T-helper 1 cell (primary cell): ENCODE measurements at regions not wholly inside any gene's neighbourhood (a gene's known extent, or its start where the extent isn't known, plus 50 kb on each side); places are given as distances from the start of the nearest gene placed in this dataset.

Experiments
- DNase-seq, 5 donors: peaks; one replicate each; pipeline ENCODE4 v3.0.0-alpha.2; 2012 to 2020

DNA sequence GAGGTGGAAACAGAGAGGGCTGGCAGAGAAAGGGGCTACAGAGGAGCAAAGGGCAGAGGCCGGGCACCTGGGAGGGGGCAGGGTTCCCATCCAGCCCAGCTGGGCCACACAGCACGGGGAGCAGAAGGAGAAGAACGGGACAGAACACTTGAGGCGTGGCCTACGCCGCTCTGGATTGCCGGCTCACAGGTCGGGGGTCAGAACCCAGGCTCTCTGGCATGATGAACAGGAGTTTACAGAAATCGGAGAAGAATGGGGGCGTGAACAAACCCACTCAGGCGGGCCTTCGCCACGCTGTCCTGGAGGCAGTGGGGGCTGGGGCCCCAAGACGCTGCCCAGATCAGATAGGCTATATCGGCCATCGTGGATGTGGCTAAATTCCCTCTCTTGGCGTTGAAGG is 362.2 kb upstream of the SHH start:
- no peak for DNase-seq

DNA sequence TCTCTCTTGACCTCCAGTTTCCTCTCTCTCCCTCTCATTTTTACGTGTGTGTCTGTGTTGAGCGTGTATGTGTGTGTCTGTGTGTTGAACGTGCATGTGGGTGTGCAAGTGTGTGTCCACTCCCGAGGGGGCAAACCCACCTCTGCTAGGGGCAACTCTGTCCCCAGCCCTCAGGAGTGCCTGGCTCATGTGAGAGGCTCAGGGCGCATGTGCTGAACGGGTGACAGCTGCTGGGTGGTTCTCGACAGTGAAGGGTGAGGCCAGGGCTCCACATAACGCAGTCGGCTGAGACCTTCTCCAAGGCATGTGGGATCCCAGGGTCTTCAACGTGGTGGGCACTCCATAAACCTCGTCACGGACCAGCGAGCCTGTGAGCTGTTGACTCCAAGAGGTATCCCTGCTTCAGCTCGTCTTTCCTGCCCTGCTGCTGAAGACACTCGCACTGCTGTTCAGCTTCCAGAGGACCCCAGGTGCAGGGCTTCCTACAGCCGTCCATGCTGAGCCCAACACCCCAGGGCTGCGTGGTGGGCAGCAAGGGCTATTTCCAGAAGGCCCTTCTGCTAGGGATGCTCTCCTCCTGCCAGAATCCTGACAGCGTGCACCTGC is 361.6 kb upstream of the SHH start:
- DNase-seq, result no peak

DNA sequence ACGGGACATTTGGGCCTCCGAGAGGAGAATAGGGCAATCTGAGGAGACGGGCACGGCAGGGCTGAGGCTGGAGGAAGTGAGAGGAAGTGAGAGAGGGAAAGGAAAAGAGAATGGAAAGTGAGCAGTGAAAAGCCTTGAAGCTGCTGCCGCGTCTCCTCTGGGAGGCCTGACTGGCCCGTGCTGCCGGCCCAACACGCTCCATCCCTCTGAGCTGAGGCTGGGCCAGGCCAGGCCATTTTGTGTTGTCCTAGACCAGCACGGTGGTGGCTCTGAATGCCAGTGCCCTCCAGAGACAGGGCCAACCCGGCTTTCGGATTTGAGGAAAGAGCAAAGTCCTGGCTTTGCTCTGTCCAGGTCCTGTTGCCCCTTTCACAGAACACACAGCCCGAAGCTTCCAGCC is 361.1 kb upstream of the SHH start:
- DNase-seq, result no peak

DNA sequence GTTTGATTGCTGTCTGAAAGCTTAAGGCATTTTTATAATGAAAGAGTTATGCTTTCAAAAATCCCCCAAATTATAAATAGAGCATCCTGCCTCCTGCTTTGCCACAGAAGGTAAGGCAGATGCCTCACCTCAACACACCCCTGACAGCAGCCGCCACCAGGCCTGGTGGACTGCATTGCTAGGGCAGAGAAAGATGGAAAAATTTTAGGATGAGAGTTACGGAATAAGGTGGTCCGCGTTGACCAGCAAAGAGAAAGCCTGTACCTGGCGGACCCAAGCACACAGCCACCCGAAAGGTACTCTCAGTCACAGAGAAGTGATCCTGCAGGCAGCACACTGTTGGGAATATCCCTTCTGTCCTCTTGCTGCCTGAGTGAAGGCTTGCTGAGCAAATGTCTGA is 360.4 kb upstream of the SHH start:
- no peak for DNase-seq

DNA sequence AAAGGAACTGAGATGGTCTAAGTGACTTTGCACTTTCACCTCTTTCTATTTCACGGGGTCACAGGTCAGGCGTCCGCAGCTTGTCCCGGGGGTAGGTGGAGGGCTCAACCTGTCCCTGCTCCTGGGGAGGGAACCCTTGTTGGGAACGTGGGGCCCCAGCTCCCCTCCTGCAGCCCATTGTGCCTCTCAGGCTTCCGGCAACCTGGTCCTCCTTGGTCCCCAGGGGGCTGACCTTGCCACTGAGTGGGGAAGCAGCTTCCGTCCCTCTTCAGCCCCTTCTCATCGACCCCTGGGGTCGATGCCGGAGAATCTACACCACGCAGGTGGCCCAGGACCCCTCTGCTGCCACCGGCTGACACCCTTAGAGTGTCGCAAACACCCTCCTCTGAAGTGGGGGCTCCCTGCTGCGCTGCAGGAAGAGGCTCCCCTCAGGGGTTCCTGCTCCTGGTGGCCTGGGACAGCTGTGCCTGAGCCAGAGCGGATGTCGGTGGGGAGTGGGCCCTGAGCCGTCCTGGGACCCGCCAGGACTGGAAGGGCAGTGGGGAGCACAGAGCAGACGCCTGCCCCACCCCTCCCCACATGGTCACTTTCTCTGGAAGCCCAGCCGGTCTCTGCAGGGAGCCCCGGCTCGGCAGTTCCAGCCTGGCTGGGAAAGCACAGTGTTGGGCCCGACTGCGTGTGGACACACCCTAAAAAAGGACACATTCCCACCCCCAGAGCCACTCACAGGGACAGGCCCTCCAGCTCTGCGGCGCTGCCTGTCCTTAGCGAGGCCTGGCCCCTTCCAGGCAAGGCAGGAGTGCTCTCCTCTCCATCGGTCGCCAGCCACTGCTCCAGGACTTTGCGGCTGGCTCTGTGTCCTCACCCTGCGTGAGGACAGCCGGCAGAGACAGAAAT is 357.5 kb upstream of the SHH start:
- DNase-seq, result no peak

DNA sequence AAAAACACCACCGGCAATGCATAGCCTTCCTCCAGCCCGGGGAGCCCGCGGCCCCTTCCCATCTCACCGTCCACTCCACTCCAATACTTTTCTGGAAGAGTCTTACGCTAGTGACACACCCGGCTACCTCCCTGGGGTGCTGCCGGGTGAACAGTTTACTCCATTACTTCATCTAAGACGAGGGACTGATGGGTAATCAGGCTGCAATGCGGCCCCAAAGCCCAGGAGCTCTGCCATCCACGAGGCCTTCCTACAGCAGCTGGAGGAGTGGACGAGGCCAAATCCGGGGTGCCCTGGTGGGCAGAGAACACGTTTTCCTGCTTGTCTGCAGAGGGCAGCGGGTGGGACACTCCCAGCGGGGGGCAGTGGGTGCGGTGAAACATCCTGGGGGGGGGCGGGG is 356.2 kb upstream of the SHH start:
- no peak for DNase-seq

DNA sequence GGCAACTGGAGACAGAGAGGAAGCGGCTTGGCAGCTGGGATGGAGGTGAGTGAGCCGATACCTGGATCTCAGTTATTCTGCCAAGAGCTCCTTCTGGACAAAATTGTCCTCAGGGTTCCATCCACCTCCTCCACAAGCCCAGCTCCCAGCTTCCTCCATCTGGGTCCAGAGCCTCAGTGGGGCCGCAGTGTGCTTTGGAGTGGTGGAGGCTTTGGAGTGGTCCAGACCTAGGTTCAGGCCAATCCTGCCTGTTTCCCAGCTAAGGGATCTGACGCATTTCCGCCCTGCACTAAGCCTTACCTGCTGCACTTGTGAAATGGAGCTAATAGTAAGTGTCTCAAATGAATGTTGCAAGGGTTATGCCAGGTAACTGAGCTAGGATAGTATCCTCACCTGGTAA is 355.7 kb upstream of the SHH start:
- no peak for DNase-seq

DNA sequence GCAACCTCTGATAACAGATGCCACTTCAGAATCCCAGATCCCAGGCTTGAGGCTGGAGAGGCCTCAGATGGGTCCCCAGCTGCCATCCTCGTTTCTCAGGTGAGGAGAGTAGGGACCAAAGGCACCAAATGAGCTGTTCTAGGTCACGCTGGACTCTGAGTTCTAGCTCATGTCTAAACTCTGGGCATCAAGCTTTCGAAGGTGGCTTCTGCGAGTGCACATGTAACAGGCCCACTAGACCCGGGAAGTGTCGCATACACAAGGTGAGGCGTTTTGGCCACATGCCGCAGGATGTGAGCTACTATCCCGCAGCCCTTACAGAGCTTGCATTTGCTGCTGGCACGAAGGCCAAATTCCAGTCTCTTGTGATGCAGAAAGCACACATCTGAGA is 355.1 kb upstream of the SHH start:
- DNase-seq, result no peak

DNA sequence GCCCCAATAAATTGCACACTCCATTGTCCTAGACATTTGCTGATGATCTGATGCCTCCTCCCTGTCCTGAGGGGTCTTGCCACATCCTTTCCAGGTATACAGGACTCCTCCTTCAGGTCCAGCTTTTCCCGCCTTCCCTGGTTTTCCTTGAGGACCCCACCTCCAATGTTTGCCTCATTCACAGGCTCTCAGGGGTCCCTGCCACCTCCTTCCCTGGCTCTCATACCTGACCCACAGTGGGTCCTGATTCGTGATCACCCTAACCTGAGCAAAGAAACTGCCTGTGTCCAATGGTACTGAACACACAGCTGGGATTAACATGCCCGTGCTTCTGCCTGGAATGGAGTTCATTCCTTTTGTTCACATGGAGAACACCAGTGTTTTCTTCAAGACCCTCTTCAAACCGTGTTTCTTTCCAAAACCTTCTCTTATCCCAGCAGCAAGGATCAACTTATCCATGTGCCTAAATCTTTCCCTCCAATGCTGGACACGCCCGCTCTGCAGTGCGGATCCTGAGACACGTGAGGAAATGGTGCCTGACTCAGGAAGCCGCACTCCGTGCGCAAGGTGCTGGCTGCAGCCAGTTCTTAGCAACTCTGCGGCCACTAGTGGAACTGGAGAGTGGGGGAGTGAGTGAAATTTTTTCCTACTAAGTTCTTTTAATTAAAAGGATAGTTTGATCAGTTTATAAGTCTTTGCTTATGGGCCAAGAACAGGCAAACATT is 354.6 kb upstream of the SHH start:
- DNase-seq, result no peak

DNA sequence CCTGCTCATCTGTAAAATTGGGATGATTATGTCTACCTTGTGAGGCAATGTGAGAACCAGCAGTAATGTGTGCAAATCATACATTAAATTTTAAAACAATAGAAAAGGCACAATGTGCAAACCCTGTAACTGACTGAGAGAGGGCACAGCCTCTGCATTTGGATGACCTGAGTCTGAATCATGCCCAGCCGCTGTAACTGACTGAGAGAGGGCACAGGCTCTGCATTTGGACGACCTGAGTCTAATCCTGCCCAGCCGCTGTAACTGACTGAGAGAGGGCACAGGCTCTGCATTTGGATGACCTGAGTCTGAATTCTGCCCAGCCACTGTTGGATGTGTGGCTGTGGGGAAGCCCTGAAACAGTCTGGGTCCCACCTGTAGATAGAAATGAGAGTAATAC is 351.5 kb upstream of the SHH start:
- DNase-seq, result no peak

DNA sequence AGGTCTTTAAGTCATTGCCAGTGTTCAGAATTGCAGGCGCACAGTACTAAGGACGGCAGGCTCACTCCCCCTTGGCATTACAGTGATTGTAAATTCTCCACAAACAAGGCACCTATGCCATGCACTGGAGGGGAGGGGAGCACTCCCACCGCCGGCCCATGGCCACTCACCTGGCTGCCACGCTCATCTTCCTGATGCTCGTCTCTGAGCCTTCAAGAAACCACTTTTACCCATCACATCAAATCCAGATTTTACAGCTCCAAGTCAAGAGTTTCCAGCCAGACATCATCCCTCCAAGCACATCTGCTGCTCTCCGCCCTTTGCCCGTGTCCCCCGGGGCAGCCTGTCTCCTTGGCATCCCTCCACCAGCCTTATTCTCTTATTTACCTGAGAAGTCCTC is 350.2 kb upstream of the SHH start:
- DNase-seq, result no peak

DNA sequence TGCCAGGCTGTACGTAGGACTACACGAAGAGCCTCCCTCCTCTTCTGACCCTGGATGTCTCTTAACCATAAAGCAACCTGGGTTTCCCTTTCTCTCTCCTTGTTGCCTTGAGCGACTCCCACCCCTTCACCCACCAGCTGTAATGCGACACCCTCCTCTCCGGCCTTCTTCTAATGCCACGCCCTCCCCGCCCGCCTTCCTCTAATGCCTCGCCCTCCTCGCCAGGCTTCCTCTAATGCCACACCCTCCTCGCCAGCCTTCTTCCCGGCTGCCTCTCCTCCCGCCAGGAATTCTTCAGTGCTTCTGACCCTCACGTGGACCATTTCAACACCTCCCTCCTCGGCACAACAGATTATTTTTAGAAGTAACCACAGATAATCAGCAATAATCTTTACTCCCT is 348.5 kb upstream of the SHH start:
- no peak for DNase-seq

DNA sequence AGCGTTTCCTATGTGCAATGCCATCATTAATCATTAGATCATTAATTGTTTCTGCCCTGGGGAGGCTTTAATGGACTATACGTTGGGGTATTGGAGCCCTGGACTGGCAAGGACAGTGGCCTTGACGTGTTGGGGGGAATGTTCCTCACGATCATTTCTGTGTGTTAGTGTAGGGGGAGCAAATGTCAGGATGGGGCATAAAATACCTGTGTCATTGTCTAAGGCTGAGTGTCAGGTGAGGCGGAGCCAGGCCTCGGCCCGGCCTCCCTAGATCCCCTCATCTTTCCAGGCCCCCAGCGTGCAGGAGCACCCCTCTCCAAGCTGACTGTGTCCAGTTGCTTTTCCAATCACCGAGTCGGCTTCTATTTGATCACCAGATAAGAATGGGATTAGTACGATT is 346.4 kb upstream of the SHH start:
- no peak for DNase-seq

DNA sequence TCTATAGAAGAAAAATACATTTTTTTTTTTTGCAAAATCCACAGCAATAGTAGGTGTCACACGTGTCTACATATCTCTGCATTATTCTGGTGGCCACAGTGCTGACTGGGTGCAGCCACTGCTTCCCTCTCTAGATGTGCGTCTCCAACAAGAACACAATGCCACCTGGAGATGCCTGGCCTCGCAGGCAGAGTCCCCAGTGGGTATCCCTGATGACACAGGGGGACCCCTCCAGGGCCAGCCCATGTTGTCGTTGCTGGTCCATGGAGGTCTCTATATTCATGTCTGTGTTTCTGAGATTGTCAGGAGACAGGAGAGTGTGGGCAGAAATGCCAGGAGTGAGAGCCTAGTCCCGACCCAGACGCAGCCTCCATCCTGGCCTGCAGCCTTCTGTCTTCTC is 345.9 kb upstream of the SHH start:
- no peak for DNase-seq

DNA sequence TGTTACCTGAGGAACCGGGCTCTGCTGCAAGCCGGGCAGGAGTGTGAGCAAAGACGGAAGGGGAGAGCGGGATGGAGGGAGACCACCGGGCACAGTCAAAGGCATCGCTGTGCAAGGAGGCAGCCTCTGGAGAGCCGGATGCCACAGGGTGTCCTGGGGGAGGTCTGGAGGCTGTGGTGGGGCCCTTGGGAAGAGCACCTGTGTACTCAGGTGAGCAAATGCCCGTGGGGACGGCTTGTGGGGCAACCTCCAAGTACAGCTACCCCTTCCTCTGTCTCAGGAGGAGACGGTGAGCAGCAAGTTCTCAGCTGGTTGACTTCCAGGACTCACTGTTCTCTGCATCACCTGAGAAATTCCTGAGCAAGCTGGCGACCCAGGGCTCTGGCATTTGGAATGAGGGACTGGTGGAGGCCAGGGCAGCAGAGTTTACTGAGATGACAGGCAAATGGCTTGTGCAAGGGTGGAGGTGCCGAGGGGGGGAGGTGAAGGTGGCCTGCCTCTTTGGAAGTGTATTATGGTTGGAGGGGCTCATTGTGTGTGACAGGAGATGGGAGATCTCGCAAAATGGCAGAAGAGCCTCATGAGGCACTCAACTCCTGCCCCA is 345.2 kb upstream of the SHH start:
- DNase-seq, result no peak

DNA sequence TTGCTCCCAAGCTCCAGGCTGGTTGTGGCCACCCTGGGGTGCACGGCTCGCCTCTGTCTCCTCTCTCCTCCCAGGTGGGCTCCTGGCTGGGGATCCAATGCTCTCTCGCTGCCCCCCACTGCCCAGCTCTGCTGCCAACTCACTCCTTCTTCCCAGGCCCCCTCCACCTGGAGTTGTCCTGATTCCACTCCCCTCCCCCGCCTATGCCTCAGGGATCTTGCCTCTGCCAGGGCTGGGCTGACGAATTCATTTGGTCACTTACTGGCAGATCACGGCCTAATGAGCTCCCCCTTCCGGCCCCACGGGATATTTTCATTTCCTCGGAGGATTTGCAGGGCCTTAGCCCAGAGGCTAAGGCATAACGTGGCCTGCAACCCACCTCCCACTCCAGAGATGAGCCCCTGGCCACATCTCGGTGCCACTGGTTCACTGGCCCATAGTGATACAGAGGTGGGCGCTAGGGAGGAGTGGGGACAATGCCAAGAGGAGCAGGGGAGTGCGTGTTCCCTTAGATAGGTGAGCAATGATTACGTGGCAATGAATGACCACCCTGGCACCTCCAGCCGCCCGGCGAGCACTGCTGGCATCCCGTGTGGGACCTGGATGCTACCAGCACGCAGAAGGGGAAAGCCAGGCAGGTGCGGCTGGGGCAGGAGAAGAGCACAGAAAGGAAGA is 344.6 kb upstream of the SHH start:
- no peak for DNase-seq

DNA sequence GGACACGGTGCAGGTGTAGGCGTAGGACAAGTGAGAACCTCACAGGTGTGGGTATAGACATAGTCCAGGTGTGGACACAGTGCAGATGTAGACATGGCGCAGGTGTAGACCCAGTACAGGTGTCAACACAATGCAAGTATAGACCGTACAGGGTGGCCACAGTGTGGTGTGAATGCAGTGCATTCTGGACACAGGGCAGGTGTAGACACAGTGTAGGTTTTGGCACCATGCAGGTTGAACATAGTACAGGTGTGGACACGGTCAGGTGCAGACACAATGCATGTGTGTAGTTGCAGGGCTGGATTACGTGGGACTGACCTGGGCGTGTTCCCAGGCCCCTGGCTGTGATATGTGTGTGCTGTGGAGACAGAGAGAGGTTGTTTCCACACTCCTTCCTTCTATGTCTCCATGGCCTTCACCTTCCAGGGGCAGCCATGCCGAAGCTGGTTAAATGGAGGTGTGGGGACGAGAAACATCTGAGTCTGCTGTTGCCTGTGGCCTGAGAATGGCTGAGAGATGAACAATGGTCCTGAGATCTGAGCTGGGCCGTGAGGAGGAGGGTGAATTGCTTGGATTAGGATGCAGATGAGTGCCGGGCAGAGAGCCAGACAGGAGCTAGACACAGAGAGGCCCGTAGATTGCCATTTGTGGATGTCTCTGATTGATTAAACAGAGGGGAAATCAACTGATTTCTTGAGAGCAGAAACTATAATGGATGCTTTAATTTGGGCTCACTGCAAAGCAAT is 343.9 kb upstream of the SHH start:
- DNase-seq, result no peak

DNA sequence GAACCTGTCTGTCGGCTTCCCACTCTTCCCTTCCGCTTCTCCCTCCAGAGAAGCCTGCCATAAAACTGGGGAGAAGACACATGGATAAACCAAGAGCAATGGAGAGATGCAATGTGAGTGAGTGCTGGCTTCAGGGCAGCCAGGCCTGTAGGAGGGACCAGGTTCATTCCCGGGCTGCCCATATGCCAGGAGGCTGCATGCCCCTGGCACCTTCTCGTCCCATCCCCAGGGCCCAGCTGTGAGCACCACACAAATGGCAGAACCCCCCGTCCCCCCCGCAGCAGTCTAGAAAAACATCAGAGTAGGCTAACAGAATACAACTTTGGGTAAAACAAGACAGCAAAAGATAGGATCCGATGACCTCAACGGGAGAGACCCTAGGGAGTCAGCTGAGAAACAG is 341.3 kb upstream of the SHH start:
- no peak for DNase-seq

DNA sequence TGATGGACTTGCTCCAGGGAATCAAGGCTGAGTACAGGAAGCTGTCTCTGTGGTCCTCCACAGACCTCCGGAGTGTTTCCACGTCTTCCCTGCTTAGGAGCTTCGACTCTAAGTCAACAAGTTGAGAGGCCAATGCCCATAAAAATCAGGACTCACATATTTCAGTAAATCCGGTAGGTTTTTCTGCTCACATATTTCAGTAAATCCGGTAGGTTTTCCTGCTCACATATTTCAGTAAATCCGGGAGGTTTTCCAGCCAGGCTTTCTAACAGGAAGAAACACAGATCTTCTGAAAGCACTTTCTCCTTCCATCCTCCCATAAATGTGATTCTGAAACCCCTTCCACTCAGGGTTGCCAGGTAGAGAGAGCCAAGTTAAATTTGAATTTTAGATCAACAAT is 340.1 kb upstream of the SHH start:
- no peak for DNase-seq

DNA sequence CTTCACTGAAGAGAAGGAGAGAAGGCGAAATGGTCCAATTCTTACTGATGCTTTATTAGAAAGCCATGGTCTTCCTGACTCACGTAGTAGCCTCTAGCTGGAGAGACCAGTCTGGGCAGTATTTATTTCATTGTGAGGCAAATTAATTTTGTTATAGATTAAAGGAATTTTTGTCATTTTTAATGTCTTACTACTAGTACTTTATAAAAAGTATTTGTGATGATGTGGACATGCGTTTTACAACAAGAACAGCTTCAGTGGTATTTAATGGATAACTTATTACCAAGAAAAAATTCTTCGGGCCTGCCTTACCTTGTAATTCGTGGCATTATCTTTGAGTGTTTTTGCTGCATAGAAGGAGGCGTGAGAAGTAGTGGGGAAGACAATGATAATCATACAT is 339.4 kb upstream of the SHH start:
- DNase-seq, result no peak

DNA sequence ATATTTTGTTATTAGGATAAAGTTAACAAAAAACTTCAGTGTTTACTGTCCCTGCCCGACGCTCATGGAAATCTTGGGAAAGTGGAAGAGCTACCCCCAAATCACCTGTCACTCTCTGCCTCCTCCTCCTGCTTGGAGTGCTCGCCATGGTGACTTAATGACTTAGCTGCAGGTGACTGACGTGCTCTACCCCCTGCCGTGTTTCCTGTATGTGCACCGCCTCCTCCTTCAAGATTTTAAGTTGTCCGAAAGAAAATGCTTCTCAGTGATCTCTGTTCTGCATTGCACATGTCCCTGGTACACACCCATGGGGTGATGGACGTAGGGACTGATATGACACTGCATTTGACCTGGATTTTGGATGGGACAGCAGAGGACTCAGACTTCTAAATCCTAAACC is 338.8 kb upstream of the SHH start:
- DNase-seq, result no peak

DNA sequence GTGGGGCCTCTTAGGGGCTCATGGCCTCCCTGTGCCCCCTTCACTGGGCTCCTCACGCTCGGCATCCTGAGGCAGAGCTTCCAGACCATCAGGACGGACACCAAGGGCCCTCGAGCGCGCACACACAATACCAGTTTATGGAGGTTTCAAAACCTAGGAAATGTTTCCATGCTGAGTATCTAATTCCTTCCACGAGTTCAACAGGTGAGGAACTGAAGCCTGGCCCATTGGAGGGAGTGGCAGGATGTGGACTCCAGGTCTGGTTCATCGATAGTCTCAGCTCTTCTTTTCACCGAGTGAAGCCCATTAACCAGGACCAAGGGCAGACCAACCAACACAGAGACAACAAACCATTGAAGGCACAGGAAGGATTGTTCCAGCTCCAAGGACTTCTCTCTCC is 336.7 kb upstream of the SHH start:
- no peak for DNase-seq
